ENCODE measurements at regions not wholly inside any gene's neighbourhood (a gene's known extent, or its start where the extent isn't known, plus 50 kb on each side); places are given as distances from the start of the nearest gene placed in this dataset.

DNA sequence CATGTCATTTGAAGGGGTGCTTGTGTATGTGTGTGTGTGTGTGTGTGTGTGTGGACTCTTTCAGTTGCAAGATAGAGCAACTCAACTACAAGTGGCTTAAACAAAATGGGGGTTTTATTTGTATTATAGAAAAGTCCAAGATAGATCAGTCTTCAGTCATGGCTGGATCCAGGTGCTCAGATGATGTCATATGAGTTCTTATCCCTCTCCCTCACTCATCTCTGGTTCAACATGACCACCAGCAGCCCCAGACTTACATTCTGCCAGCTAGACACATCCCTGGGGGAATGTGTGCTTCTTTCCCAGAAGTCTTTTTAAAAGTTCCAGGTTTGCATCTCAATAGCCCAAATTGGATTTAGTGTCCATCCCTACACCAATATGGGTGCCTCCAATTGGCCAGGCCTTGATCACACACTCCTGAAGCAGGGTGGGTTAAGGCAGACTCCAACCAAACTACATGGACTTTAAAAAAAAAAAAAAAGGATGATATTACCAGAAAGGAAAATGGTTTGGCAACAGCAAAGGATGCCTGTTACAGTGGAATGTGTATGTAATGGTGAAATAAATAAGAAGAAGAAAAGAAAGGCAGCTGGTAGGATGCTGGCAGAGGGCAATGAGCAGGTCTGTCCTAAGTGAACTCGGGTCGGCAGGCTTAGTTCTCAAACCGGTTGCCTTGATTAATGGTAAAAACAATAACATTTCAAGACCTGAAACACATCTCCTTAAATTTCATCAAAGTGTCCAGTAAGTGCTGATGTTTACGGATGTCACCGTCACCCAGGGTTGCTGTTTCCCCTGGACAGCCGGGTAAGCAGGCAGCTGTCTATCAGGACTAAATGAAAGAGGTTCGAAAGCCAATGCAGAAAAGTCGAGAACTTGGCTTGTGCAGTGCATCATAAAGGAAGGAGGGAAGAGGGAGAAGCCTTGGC is 107.7 kb downstream of the SMIM20 start:
- DNase-seq: no peak

- DNase-seq: no peak
Measured at GRCh38 chr4:26022346-26023202, 108.6 kb downstream of the SMIM20 start.

- DNase-seq: no peak
Measured at GRCh38 chr4:26023203-26023972, 109.4 kb downstream of the SMIM20 start.

GRCh38 chr4:26024079-26024478 is 110.1 kb downstream of the SMIM20 start:
- no peak for DNase-seq

GRCh38 chr4:26028133-26028792 is 114.2 kb downstream of the SMIM20 start:
- DNase-seq: no peak

GRCh38 chr4:26028793-26029567 is 115.0 kb downstream of the SMIM20 start:
- peak; percentile 55 for DNase-seq

DNA sequence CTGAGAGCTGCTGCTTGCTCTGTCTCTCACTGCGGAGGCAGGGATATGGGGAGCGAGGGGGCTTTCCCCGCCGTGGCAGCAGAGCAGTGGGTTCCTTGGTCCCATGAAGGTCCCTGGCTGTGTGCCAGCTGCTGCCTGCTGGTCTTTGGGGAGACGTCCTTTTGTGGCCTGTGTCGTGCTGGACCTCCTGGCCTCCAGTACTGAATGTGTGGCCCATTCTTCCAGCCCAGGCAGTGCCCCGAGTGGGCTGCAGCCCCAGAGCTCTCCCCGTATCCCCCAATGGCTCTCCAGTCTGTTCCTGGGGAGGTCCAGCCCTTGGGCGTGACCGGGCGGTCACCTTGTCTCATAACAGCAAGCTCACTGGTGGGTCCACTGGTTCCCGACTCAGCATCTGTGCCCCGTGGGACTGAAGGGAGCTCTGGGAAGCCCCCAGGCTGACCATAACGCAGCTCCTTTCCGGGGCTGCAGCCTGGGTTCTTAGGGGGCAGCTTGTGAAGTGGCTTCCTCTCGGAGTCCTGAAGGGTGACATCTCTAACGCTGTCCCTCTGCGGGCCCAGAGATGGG is 115.6 kb downstream of the SMIM20 start:
- no peak for DNase-seq

DNA sequence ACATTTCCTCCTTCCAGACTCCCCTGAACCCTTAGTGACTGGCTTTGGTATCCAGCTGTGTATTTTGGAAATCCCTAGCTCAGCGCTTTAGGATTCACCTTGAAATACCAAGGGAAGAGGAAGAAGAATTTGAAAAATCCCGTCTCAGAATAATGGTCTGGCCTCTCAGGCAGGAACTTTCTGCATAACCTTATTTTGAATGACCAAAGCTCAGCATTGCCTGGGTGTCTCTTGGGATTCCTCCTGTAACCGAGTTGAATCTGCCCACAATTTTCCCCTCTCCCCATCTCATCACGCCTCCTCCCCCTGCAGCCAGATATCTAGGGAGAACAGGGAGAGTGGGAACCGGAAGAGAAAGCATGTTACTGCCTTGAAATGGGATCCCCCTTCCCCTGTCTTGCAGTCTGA is 116.2 kb downstream of the SMIM20 start:
- no peak for DNase-seq

- DNase-seq: no peak
Measured at GRCh38 chr4:26030780-26031179, 116.8 kb downstream of the SMIM20 start.

GRCh38 chr4:26031704-26032103 is 117.7 kb downstream of the SMIM20 start:
- no peak for DNase-seq

- DNase-seq: no peak
Measured at GRCh38 chr4:26032142-26032541, 118.1 kb downstream of the SMIM20 start.

- DNase-seq: no peak
Measured at GRCh38 chr4:26032630-26033317, 118.8 kb downstream of the SMIM20 start.

- no peak for DNase-seq
Measured at GRCh38 chr4:26033389-26033788, 119.4 kb downstream of the SMIM20 start.

DNA sequence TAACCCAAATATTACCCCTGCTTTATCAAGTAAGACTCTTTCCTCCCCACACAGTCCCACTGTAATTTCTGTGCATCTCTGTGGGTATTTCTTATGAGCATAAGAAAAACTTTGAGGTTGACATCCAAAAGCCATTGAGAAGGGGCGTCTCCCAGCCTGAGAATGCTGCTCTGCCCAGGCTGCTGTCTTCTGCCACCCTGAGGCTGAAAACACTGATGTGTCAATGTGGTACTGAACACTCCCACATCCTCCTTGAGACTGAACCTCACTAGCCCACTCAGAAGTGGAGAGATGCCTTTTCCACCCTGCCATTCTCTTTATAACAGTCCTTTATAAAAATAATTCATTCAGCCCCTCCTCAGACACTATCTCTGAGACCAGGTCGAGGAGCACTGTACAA is 120.8 kb downstream of the SMIM20 start:
- no peak for DNase-seq

DNA sequence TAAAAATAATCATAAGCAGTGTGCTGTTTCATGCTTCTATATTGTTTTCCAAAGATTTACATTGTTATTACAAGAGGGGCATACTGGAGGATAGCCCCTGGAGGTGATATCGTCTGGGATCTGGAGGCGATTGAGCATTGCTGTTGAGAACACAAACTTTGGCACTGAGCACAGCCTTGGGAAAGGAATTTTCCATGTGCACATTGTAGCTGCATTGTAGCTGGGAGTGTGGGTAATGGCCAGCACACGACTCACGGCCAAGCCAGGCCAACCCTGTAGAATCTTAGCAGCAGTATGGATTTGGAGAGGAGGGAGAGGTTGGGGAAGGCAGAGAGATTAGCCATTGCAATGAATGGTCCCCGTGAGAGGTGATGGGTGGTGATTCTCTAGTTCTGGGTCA is 121.9 kb downstream of the SMIM20 start:
- DNase-seq: no peak

DNA sequence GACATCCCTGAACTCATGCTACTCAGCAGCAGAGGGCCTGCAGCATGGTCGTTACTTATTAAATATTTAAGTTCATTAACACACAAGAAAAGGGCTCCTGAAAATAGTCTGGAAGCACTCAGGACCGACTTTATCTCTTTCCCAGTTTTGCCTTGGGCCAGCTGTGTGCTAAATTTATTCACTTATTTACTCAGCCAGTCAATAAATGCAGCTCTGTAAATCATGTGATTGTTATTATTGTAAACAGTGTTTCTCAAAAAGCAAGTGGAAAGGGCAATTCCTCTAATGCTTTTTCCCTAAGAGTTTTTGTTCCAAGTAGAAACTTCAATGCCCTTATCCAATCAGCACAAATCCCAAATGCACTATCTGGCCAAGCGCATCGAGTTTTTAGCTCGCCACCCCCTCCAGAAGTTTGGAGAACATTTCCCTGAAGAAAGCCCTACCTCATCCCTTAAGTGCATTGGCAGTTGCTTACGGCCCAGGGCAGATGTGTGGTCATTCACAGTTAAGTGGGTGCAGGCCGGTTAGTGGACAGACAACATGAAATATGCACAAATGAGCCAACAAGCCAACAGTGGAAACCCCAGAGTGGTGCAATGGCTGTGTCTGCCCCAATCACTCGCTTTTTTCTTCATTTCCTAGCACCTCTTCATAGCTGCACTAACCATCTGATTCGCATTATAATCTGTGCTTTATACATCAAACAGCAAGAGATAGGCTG is 125.8 kb downstream of the SMIM20 start:
- DNase-seq: no peak

DNA sequence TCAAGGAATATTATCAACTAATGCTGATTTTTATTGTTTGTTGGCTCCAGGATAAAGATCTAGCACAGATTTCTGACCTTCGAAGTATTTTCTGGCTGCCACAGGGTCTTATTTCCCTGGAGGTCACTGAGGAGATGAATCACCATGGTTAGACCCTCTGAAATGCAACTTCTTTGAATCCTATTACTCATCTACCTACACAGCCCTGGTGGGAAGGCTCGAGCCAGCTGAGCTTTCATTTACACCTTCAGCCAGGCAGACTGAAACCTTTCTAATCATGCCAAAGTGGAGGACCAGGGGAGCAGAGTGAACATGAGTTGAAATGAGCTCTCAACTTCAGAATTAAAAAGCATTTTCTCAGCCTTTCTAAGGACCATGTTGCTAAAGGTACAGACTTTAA is 130.5 kb downstream of the SMIM20 start:
- DNase-seq: no peak

DNA sequence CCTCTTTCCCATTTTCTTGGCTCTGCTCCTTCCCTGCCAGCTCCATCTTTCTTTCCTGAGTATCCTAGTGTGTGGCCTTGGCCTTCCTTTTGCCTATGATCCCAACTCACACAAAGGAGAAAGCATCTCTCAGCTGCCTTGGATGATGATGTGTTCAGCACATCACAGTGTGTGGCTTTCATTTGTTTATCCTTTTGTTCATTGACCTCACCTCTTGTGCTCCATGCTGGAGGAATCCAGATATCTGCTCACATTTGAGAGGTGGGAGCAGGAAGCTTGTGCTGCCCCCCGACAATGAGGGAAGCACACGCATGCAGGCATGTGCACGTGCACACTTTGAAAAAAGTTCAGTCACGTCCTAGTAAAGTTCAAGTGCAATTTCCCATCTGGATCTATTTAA is 131.0 kb downstream of the SMIM20 start:
- DNase-seq: no peak

GRCh38 chr4:26047795-26048194 is 133.8 kb downstream of the SMIM20 start:
- no peak for DNase-seq

DNA sequence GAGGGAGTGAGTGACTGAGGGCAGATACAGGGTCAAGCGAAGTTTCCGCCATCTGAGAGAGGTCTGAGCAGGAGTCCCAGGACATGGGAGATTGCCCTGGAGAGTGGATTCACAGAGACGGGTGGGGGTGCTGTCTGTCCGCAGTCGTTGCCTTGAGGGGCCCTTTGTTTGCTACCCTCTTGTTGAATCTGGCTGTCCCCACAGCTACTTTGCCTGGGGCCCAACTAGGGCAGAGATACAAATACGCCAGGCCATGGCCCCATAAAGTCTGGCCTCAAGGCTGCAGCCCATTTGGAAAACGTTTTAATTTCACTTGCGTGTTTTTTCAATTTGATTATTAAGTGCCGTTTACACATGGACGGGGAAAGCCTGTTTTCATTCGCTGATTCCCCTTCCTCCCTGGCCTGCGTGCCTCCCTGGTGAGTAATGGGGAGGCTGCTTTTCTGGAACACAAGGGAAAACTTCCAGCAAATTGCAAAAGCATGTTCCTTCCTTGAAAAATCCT is 134.4 kb downstream of the SMIM20 start:
- DNase-seq: no peak
